Thymus (tissue), 11 donors: ENCODE measurements at regions not wholly inside any gene's neighbourhood (a gene's known extent, or its start where the extent isn't known, plus 50 kb on each side); places are given as distances from the start of the nearest gene placed in this dataset.

ENCODE experiments used
- DNase-seq, 9 donors: peaks; one replicate each; pipeline ENCODE4 v3.0.0-alpha.2; 2013; ENCODE audit warnings: low spot score in 9 of 9, low read depth in 6 of 9, missing footprints in 1 of 9
- H3K27ac ChIP-seq, 2 donors: one replicate each; pipeline ENCODE4 v1.5.1; 2013; ENCODE audit warnings: control low read depth in 1 of 2, low read depth in 1 of 2, low read length in 1 of 2, mild to moderate bottlenecking in 1 of 2, moderate library complexity in 1 of 2
- H3K27me3 ChIP-seq, 2 donors: one replicate each; pipeline ENCODE4 v1.5.1; 2013; ENCODE audit warnings: low read length in 1 of 2; ENCODE audit not compliant: control insufficient read depth in 2 of 2, insufficient read depth in 1 of 2
- H3K36me3 ChIP-seq, 2 donors: one replicate each; pipeline ENCODE4 v1.5.1; 2013; ENCODE audit warnings: low read length in 1 of 2, mild to moderate bottlenecking in 1 of 2, moderate library complexity in 1 of 2; ENCODE audit not compliant: control insufficient read depth in 2 of 2, insufficient read depth in 2 of 2
- H3K4me1 ChIP-seq, 2 donors: one replicate each; pipeline ENCODE4 v1.5.1; 2013; ENCODE audit warnings: low read length in 2 of 2; ENCODE audit not compliant: control insufficient read depth in 2 of 2, insufficient read depth in 2 of 2
- H3K4me3 ChIP-seq, 2 donors: one replicate each; pipeline ENCODE4 v1.5.1; 2013; ENCODE audit warnings: low read length in 2 of 2, control low read depth in 1 of 2, mild to moderate bottlenecking in 1 of 2
- H3K9me3 ChIP-seq, 2 donors: one replicate each; pipeline ENCODE4 v1.5.1; 2013; ENCODE audit warnings: low read length in 1 of 2, mild to moderate bottlenecking in 1 of 2; ENCODE audit not compliant: control insufficient read depth in 2 of 2, insufficient read depth in 1 of 2
- WGBS: extraction: QIAGEN DNeasy Blood & Tissue Kit; methylation state at CpG from one replicate; pipeline ENCODE4 v1.1.7; 2013; 5-methylcytosine and 5-hydroxymethylcytosine counted together
- donor health status: healthy.

GRCh38 chr20:17803765-17804164 is 104.0 kb downstream of the BANF2 start:
- Histone ChIP-seq H3K27ac (no peak overlapping the region), H3K4me3 (no peak overlapping the region), H3K27me3 (no peaks in the 10 kb centered on the region), H3K9me3 (peaks cover 0 to 4% of the 10 kb centered on the region in 2 donors), H3K4me1 (no peaks in the 10 kb centered on the region), H3K36me3 (no peaks in the 10 kb centered on the region)
- DNase-seq: no peak
- 96% methylated on average over 2 of the region's 2 CpGs for WGBS

GRCh38 chr20:17799575-17800227 is 99.9 kb downstream of the BANF2 start:
- 96% methylated on average over 1 of the region's 1 CpG for WGBS

GRCh38 chr20:17798601-17799000 is 98.8 kb downstream of the BANF2 start:
- Histone ChIP-seq H3K4me1 (no peaks in the 10 kb centered on the region), H3K27me3 (no peaks in the 10 kb centered on the region), H3K27ac (no peak overlapping the region), H3K9me3 (peaks cover 0 to 4% of the 10 kb centered on the region in 2 donors), H3K36me3 (no peaks in the 10 kb centered on the region), H3K4me3 (no peak overlapping the region)
- WGBS: 100% methylated on average over 1 of the region's 1 CpG
- DNase-seq: no peak

More at GRCh38 chr20:17799575-17800227, 99.9 kb downstream of the BANF2 start:
- H3K4me3 ChIP-seq: no peak overlapping the region
- H3K27ac ChIP-seq: no peak overlapping the region
- H3K9me3 ChIP-seq: peaks cover 0 to 4% of the 10 kb centered on the region in 2 donors
- H3K4me1 ChIP-seq: no peaks in the 10 kb centered on the region
- no peak for DNase-seq
- no peaks in the 10 kb centered on the region for H3K27me3 ChIP-seq
- H3K36me3 ChIP-seq: no peaks in the 10 kb centered on the region

GRCh38 chr20:17797579-17797978 is 97.8 kb downstream of the BANF2 start:
- DNase-seq: no peak
- 95% methylated on average over 4 of the region's 4 CpGs for WGBS
- Histone ChIP-seq H3K9me3 (peaks cover 0 to 4% of the 10 kb centered on the region in 2 donors), H3K27ac (no peak overlapping the region), H3K4me1 (no peaks in the 10 kb centered on the region), H3K36me3 (no peaks in the 10 kb centered on the region), H3K27me3 (no peaks in the 10 kb centered on the region), H3K4me3 (no peak overlapping the region)

GRCh38 chr20:17797161-17797560 is 97.4 kb downstream of the BANF2 start:
- Histone ChIP-seq H3K27me3 (no peaks in the 10 kb centered on the region), H3K9me3 (peaks cover 0 to 4% of the 10 kb centered on the region in 2 donors), H3K4me3 (no peak overlapping the region), H3K4me1 (no peaks in the 10 kb centered on the region), H3K27ac (no peak overlapping the region), H3K36me3 (no peaks in the 10 kb centered on the region)
- WGBS: 15% methylated on average over 3 of the region's 3 CpGs
- DNase-seq: peak in 4 of 9 donors; percentile 8 to 52 (median 14)

- DNase-seq: no peak
- no peak overlapping the region for H3K4me3 ChIP-seq
- no peaks in the 10 kb centered on the region for H3K36me3 ChIP-seq
- H3K9me3 ChIP-seq: peaks cover 0 to 4% of the 10 kb centered on the region in 2 donors
- no peak overlapping the region for H3K27ac ChIP-seq
- no peaks in the 10 kb centered on the region for H3K4me1 ChIP-seq
- WGBS: 74% methylated on average over 2 of the region's 2 CpGs
- H3K27me3 ChIP-seq: no peaks in the 10 kb centered on the region
Measured at GRCh38 chr20:17796091-17796563, 96.4 kb downstream of the BANF2 start.

GRCh38 chr20:17795501-17796071 is 95.8 kb downstream of the BANF2 start:
- Histone ChIP-seq H3K27me3 (no peaks in the 10 kb centered on the region), H3K4me1 (no peaks in the 10 kb centered on the region), H3K4me3 (no peak overlapping the region), H3K9me3 (peaks cover 0 to 4% of the 10 kb centered on the region in 2 donors), H3K36me3 (no peaks in the 10 kb centered on the region), H3K27ac (no peak overlapping the region)
- 57% methylated on average over 5 of the region's 5 CpGs for WGBS
- DNase-seq: no peak

- no peaks in the 10 kb centered on the region for H3K4me1 ChIP-seq
- H3K4me3 ChIP-seq: no peak overlapping the region
- H3K36me3 ChIP-seq: no peaks in the 10 kb centered on the region
- peaks cover 0 to 4% of the 10 kb centered on the region in 2 donors for H3K9me3 ChIP-seq
- H3K27ac ChIP-seq: no peak overlapping the region
- DNase-seq: no peak
- H3K27me3 ChIP-seq: no peaks in the 10 kb centered on the region
Measured at GRCh38 chr20:17795003-17795402, 95.2 kb downstream of the BANF2 start.

GRCh38 chr20:17794400-17794799 is 94.6 kb downstream of the BANF2 start:
- WGBS: 98% methylated on average over 3 of the region's 3 CpGs
- H3K27me3 ChIP-seq: no peaks in the 10 kb centered on the region
- no peak for DNase-seq
- H3K27ac ChIP-seq: no peak overlapping the region
- H3K4me1 ChIP-seq: no peaks in the 10 kb centered on the region
- H3K4me3 ChIP-seq: no peak overlapping the region
- H3K9me3 ChIP-seq: peaks cover 0 to 4% of the 10 kb centered on the region in 2 donors
- no peaks in the 10 kb centered on the region for H3K36me3 ChIP-seq
